IgD-negative memory B cell (primary cell): ENCODE measurements at regions not wholly inside any gene's neighbourhood (a gene's known extent, or its start where the extent isn't known, plus 50 kb on each side); places are given as distances from the start of the nearest gene placed in this dataset.

ENCODE experiments used
- H3K27ac Mint-ChIP-seq, 3 donors: one replicate each; pipeline ENCODE4 v1.8.0; 2020 to 2022; ENCODE audit warnings: mild to moderate bottlenecking in 3 of 3, mixed read lengths in 3 of 3, moderate library complexity in 1 of 3
- H3K27me3 Mint-ChIP-seq: one replicate; pipeline ENCODE4 v1.8.0; 2021; ENCODE audit warnings: mixed read lengths
- H3K36me3 Mint-ChIP-seq: one replicate; pipeline ENCODE4 v1.8.0; 2020; ENCODE audit warnings: mild to moderate bottlenecking, mixed read lengths
- H3K4me1 Mint-ChIP-seq, 3 donors: one replicate each; pipeline ENCODE4 v1.8.0; 2020 to 2022; ENCODE audit warnings: mixed read lengths in 3 of 3, mild to moderate bottlenecking in 1 of 3
- H3K4me3 Mint-ChIP-seq, 4 donors: one replicate each; pipeline ENCODE4 v1.8.0; 2020 to 2022; ENCODE audit warnings: mild to moderate bottlenecking in 4 of 4, mixed read lengths in 4 of 4, moderate library complexity in 3 of 4
- H3K9me3 Mint-ChIP-seq, 3 donors: one replicate each; pipeline ENCODE4 v1.8.0; 2020 to 2021; ENCODE audit warnings: mixed read lengths in 3 of 3, mild to moderate bottlenecking in 1 of 3

DNA sequence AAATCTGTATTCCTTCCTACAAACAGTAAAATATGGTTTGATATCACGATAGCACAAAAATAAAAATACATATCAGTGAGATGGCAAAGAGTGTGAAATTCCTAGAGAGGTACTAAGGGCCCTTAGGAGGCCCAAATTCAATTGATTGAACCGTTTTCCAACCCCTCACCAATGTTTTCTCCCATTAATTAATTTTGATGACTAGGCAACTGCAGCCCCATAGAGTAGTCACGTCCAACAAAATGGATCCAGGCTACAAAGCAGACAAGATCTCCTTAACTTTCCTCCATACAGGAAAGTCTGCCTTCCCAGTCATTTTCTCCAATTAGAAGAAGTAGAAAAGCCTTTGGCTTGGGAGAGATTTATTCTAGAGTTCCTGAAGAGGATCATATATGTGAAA is 193.9 kb downstream of the PLOD2 start:
- H3K27ac Mint-ChIP-seq: no peak overlapping the region
- no peaks in the 10 kb centered on the region for H3K27me3 Mint-ChIP-seq
- H3K9me3 Mint-ChIP-seq: peaks cover 0 to 3% (median 0%) of the 10 kb centered on the region in 3 donors
- no peaks in the 10 kb centered on the region for H3K4me1 Mint-ChIP-seq
- no peak overlapping the region for H3K4me3 Mint-ChIP-seq
- H3K36me3 Mint-ChIP-seq: no peaks in the 10 kb centered on the region

DNA sequence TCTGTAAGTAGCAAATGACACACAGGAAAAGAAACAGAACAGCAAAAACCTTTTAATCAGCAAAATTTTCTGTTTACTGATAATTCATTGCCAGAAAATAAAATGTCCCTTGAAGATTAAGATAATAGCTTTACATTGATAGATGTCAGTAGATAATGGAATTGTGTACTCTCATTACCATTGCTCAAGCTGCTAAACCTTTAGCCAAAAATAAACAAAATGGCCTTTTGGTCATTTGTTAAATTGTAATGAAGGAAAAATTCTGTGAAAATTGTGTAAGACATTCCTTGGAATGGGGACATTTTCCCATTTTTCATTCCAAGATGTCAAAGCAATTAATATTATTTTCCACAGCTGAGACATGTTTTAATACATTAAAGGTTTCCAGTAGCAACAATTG is 189.8 kb downstream of the PLOD2 start:
- H3K36me3 Mint-ChIP-seq: no peaks in the 10 kb centered on the region
- no peak overlapping the region for H3K4me3 Mint-ChIP-seq
- no peaks in the 10 kb centered on the region for H3K4me1 Mint-ChIP-seq
- H3K9me3 Mint-ChIP-seq: peaks cover 0 to 3% (median 0%) of the 10 kb centered on the region in 3 donors
- no peaks in the 10 kb centered on the region for H3K27me3 Mint-ChIP-seq
- no peak overlapping the region for H3K27ac Mint-ChIP-seq

DNA sequence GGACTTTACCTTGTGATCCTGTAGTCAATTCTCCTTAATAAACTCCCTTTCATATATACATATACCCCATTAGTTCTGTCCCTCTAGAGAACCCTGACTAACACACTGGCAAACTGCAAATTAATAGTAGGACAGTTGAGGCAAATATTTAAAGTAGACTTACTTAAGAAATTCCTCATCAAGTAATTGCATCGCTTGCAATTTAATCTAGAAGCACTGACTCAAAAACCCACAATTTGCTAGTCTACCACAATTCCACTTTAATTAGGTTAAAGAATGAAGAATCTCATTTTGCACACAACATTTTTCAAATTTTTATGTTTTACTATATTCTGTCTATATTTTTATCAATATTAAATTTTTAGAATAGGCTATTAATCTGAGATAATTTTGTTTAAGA is 188.1 kb downstream of the PLOD2 start:
- H3K27ac Mint-ChIP-seq: no peak overlapping the region
- H3K9me3 Mint-ChIP-seq: no peaks in the 10 kb centered on the region
- H3K4me3 Mint-ChIP-seq: no peak overlapping the region
- no peaks in the 10 kb centered on the region for H3K4me1 Mint-ChIP-seq
- no peaks in the 10 kb centered on the region for H3K36me3 Mint-ChIP-seq
- no peaks in the 10 kb centered on the region for H3K27me3 Mint-ChIP-seq

DNA sequence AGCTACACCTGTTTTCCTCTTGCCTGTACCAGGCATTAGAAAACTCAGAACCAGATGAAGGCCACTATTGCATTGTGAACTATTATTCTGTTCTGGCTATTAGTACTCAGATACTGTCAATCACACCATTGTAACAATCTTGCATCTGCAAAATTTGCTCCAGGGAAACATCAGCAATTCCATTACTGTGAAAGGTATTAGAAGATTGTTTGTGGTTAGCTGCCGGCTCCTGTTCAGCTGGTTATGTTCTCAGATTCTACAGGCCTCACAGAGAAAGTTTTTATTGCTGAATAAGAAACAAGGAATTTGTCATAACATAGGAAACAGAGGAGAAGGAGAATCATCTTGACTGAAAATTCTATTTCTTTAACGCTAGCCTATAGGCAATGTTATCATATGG is 179.9 kb downstream of the PLOD2 start:
- H3K4me3 Mint-ChIP-seq: no peak overlapping the region
- H3K4me1 Mint-ChIP-seq: no peaks in the 10 kb centered on the region

DNA sequence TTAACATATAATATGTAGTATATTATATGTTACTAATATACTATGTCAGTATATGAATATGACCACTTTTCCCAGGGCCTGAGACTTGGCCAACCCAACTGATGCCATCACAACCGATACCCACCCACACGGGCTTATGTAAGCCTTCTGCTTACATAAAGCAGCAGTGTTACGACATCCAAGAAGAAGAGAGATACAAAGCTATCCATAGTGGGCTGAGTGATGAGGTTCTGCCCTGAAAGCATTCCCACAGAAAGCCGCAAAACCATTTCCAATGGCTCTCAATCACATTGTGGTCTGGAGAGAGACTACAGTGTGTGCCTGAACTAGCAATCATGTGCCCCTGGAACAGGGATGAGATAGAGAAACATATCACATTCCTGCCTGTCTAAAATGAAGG is 177.9 kb downstream of the PLOD2 start:
- Mint-ChIP-seq H3K27me3 (no peaks in the 10 kb centered on the region), H3K4me3 (no peak overlapping the region)

More for the DNA sequence above, 179.9 kb downstream of the PLOD2 start:
- Mint-ChIP-seq H3K36me3 (no peaks in the 10 kb centered on the region), H3K27ac (no peak overlapping the region), H3K27me3 (no peaks in the 10 kb centered on the region), H3K9me3 (peaks cover 2 to 13% (median 4%) of the 10 kb centered on the region in 3 donors)

More for the DNA sequence above, 177.9 kb downstream of the PLOD2 start:
- H3K36me3 Mint-ChIP-seq: no peaks in the 10 kb centered on the region
- no peaks in the 10 kb centered on the region for H3K4me1 Mint-ChIP-seq
- no peak overlapping the region for H3K27ac Mint-ChIP-seq
- H3K9me3 Mint-ChIP-seq: peaks cover 2 to 13% (median 4%) of the 10 kb centered on the region in 3 donors
